ENCODE measurements at regions not wholly inside any gene's neighbourhood (a gene's known extent, or its start where the extent isn't known, plus 50 kb on each side); places are given as distances from the start of the nearest gene placed in this dataset.
"Not testable (repeated sequence)": the region's sequence is repeated elsewhere in the genome, so short reads cannot be mapped to it uniquely, and the experiment has no call there.

DNA sequence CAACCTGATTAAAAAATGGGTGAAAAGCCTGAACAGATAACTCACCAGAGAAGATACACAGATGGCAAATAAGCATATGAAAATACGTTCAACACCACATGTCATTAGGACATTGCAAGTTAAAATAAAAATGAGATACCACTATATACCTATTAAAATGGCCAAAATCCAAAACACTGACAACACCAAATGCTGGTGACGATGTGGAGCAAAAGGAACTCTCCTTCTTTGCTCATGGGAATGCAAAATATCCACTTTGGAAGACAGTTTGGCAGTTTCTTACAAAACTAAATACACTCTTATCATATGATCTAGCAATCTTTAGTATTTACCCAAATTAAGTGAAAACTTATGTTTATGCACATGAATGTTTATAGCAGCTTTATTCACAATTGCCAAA lies 100.5 kb upstream of the ARID1B start:
- Histone ChIP-seq H3K36me3 (ENCODE audit: insufficient read depth, low read length) (no peaks in the 10 kb centered on the region), H3K4me1 (ENCODE audit: insufficient read depth, low read length) (no peaks in the 10 kb centered on the region), H3K9me3 (ENCODE audit: control insufficient read depth, insufficient read depth, low read length) (no peaks in the 10 kb centered on the region), H3K9ac (ENCODE audit: low read depth, low read length) (no peak overlapping the region)

DNA sequence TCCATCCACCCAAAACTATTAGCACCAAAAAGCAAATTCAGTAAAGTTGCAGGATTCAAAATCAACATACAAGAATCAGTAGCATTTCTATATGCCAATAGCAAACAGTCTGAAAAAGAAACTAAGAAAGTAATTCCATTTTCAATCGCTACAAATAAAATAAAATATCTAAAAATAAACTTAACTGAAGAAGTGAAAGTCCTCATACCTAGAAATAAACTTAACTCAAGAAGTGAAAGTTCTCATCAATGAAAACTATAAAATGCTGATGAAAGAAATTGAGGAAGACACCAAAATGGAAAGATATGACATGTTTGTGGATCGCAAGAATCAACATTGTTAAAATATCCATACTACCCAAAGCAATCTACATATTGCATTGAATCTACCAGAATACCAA lies 103.0 kb upstream of the ARID1B start:
- H3K9ac ChIP-seq (ENCODE audit: low read depth, low read length) = no peak overlapping the region

DNA sequence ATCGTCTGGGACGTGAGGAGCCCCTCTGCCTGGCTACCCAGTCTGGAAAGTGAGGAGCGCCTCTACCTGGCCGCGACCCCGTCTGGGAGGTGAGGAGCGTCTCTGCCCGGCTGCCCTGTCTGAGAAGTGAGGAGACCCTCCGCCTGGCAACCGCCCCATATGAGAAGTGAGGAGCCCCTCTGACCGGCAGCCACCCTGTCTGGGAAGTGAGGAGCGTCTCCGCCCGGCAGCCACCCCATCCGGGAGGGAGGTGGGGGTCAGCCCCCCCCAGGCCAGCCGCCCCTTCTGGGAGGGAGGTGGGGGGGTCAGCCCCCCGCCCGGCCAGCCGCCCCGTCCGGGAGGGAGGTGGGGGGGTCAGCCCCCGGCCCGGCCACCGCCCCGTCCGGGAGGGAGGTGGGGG lies 107.1 kb upstream of the ARID1B start:
- H3K9ac ChIP-seq (ENCODE audit: low read depth, low read length); H3K4me1 ChIP-seq (ENCODE audit: insufficient read depth, low read length); H3K9me3 ChIP-seq (ENCODE audit: control insufficient read depth, insufficient read depth, low read length); H3K36me3 ChIP-seq (ENCODE audit: insufficient read depth, low read length): not testable (repeated sequence)

More for the DNA sequence above, 103.0 kb upstream of the ARID1B start:
- Histone ChIP-seq H3K4me1 (ENCODE audit: insufficient read depth, low read length) (no peaks in the 10 kb centered on the region), H3K36me3 (ENCODE audit: insufficient read depth, low read length) (no peaks in the 10 kb centered on the region), H3K9me3 (ENCODE audit: control insufficient read depth, insufficient read depth, low read length) (no peaks in the 10 kb centered on the region)

DNA sequence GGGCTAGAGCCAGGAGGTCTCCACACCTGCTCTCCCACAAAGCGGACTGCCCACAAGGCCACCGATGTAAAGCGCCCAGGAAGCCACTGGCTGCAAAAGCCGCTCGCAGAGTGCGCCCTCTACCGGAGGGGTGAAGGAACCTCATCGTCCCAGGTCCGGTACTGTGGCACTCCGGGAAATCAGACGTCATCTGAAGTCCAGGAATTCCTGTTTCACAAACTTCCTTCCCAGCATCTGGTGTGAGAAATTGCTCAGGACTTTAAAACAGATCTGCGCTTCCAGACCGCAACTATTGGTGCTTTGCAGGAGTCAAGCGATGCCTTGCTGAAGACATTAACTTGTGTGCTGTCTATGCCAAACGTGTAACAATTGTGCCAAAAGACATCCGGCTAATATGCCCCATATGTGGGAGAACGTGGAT lies 115.1 kb upstream of the ARID1B start:
- no peak overlapping the region for H3K9ac ChIP-seq (ENCODE audit: low read depth, low read length)
- H3K4me1 ChIP-seq (ENCODE audit: insufficient read depth, low read length) = peaks cover 3% of the 10 kb centered on the region; the same call in 1 of the 2 replicates
- H3K9me3 ChIP-seq (ENCODE audit: control insufficient read depth, insufficient read depth, low read length) = no peaks in the 10 kb centered on the region
- H3K36me3 ChIP-seq (ENCODE audit: insufficient read depth, low read length) = no peaks in the 10 kb centered on the region

DNA sequence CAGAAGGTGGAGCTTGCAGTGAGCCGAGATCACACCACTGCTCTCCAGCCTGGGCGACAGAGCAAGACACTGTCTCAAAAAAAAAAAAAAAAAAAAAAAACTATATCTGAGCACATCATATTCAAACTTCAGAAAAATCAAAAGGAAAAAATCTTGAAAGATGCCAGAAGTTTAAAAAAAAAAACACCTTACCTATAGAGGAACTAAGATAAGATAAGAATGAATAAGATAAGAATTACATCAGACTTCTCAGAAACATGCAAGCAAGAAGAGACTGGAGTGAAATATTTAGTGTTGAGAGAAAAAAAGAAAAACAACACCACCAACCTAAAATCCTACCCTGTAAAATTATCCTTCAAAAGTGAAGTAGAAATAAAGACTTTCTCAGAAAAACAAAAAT lies 116.8 kb upstream of the ARID1B start:
- no peaks in the 10 kb centered on the region for H3K9me3 ChIP-seq (ENCODE audit: control insufficient read depth, insufficient read depth, low read length)
- peaks cover 3% of the 10 kb centered on the region; the same call in 1 of the 2 replicates for H3K4me1 ChIP-seq (ENCODE audit: insufficient read depth, low read length)
- H3K9ac ChIP-seq (ENCODE audit: low read depth, low read length) = no peak overlapping the region
- no peaks in the 10 kb centered on the region for H3K36me3 ChIP-seq (ENCODE audit: insufficient read depth, low read length)

DNA sequence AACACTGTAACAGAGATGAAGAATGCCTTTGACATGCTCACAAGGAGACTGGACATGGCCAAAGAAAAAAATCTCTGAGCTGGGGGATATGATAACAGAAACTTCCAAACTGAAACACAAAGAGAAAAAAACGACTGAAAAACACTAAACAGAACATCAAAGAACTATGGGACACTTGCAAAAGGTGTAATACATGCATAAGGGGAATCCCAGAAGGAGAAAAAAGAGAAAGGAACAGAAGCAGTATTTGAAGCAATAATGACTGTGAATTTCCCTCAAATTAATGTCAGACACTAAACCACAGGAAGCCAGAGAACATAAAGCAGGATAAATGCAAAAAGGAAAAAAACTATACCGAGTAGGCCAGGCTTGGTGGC lies 117.4 kb upstream of the ARID1B start:
- Histone ChIP-seq H3K4me1 (ENCODE audit: insufficient read depth, low read length) (peaks cover 3% of the 10 kb centered on the region; the same call in 1 of the 2 replicates), H3K9me3 (ENCODE audit: control insufficient read depth, insufficient read depth, low read length) (no peaks in the 10 kb centered on the region), H3K9ac (ENCODE audit: low read depth, low read length) (no peak overlapping the region)

DNA sequence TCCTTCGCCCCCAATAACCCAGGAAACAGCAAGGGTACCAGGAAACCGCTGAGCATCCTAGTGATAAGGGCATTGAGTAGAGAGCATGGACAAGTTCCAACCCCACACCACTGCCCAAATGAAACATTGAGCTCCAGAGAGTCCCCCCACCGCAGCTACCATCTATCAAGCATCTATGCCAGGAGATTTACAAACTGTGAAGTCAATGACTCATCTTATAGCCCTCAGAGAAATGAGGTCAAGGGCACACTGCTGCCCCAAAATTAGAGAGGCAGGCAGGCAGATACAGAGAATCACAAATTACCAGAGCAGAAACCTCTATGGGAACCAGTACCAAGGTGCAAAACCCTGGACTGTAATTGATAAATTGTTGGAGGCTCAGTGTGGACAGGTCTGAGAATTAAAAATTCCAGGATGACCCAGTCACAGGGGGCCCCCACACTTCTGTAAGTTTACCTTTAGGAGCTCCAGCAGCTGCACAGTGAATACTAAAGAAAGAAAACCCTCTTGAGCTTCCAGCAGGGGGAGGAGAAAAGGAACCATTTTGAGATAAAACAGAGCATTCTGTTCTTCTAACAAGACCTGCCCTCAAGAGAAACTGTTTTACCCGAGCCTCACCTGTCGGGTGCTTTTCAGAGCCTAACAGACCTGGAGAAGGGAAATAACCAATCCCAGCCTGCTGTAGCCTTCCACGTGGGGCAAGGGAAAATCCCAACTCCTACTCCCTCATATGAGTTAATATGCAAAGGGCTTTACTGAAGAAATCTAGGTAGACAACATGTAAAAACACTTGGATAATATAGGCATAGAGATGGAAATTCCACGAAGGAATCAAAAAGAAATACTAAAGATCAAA lies 118.0 kb upstream of the ARID1B start:
- Histone ChIP-seq H3K4me1 (ENCODE audit: insufficient read depth, low read length) (peaks cover 3% of the 10 kb centered on the region; the same call in 1 of the 2 replicates), H3K9ac (ENCODE audit: low read depth, low read length) (no peak overlapping the region), H3K9me3 (ENCODE audit: control insufficient read depth, insufficient read depth, low read length) (no peaks in the 10 kb centered on the region), H3K36me3 (ENCODE audit: insufficient read depth, low read length) (no peaks in the 10 kb centered on the region)

More for the DNA sequence above, 117.4 kb upstream of the ARID1B start:
- H3K36me3 ChIP-seq (ENCODE audit: insufficient read depth, low read length) = no peaks in the 10 kb centered on the region

DNA sequence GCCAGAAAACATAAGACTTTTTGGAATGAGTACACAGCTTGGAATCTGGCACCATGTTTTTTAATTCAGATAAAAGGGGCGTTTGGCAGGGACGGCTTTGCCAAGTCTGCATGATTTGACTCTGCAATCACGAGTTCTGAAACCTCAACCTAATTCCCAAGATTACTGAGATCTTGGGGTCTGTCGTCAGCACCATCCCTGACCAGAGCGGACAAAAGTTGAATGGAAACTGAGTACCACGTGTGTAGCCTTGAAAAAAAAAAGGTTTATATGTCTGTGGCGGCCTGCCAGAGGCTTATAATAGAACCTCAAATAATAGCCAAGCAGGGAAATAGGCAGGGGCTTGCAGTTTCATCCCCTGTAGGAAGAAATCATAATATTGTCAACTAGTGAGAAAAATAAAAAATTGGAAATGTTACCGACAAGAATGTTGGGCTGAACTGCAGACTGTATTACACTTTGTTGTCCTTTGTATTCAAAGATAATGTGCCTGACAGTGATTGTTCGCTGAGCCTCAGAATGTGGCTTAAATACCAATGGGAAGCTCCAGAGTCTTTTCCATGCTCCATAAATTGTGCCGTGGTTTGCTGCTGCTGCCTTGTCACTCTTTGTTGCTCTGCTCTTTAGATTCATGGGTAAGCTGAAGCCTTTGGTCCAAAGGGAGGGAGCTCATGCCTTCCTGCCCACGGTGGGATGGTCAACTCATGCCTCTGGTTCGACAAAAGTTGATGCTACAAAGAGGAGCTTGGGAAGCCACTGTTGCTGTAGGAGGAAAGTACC lies 118.8 kb upstream of the ARID1B start:
- peaks cover 3% of the 10 kb centered on the region; the same call in 1 of the 2 replicates for H3K4me1 ChIP-seq (ENCODE audit: insufficient read depth, low read length)
- H3K36me3 ChIP-seq (ENCODE audit: insufficient read depth, low read length) = no peaks in the 10 kb centered on the region
- no peak overlapping the region for H3K9ac ChIP-seq (ENCODE audit: low read depth, low read length)
- H3K9me3 ChIP-seq (ENCODE audit: control insufficient read depth, insufficient read depth, low read length) = no peaks in the 10 kb centered on the region

DNA sequence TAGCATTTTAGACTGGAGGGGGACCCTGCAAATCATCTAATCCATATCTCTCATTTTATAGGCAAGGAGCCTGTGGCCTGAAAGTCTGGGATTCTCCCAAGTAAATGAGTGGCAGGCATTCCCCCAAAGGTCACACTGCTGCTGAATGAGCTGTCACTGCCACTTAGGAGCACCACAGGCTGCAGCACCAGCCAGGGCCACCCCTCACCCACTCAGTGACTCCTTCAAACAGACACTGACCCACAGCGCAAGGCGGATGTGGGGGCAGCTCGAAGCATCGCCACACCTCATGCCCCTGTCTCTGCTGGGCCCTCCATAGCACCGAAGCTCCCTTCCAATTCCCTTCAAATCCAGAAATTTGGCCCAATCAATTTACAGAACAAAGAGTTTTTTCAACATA lies 119.9 kb upstream of the ARID1B start:
- Histone ChIP-seq H3K9me3 (ENCODE audit: control insufficient read depth, insufficient read depth, low read length) (no peaks in the 10 kb centered on the region), H3K4me1 (ENCODE audit: insufficient read depth, low read length) (peaks cover 3% of the 10 kb centered on the region; the same call in 1 of the 2 replicates), H3K9ac (ENCODE audit: low read depth, low read length) (no peak overlapping the region), H3K36me3 (ENCODE audit: insufficient read depth, low read length) (no peaks in the 10 kb centered on the region)

DNA sequence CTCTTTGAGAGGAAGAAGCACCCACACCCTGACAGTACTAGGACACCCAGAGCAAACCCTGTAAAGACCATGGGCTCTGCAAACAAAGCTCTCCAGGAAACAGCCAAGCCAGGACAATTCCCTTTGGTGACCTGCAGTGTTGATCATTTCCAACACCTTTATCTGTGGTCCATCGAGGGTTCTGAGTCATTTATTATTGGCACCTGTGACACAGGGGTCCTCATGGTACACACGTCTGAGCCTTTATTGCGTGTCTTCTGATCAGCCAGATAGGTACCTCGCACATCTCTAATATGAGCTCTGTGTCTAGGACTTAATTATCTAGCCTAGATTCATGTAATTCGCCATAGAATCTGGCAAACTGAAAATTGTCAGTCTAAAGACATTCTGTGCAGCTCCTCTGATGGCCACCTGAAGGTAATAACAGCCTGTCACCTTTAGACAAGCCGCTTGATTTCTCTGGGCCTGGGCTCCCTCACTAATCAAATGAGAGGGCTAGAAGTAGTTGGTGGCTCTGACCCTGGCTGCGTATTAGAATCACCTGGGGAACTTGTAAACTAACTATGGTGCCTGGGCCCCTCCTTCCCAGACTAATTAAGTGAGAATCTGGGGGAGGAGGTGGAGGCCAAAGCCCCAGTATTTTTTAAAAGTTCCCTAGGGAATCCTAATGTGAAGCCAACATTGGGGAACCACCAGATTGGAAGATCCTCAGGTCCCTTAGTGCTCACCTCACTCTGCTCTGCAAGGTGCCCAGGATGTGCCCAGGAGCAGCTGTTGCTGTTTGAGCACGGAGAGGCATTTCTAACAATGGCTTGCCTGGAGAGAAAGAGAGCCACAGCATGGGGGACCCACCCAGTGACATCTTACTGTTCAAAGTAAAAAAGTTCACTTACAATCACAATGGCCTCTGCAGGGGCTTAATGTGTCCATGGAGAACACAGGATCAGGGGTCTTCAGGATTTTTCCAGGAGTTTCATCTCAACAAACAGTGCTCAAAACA lies 122.0 kb upstream of the ARID1B start:
- H3K9me3 ChIP-seq (ENCODE audit: control insufficient read depth, insufficient read depth, low read length) = no peaks in the 10 kb centered on the region
- H3K9ac ChIP-seq (ENCODE audit: low read depth, low read length) = no peak overlapping the region

DNA sequence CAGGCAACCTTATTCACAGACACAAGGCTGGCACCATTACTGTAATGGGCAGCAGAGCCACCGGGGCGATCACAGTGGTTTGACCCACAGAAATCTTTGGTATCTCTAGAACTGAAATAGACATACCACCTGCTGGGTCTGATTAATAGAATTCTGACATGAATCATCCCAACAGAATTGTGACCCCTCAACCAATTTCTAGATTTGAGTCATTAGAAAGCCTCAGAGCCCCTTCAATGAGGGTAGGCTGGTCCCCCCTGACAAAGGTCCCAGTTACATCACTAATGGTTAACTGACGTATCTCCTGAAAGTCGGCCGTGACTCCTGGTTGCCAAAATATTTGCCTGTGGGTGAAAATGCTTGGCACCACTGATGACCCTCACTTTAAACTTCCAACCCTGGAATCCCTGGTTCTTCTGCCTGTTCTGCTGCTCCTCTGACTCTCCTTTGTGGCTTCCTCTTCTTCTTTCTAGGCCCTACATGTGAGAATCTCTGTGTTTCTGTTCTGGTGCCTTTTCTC lies 124.9 kb upstream of the ARID1B start:
- H3K36me3 ChIP-seq (ENCODE audit: insufficient read depth, low read length) = no peaks in the 10 kb centered on the region
- H3K9me3 ChIP-seq (ENCODE audit: control insufficient read depth, insufficient read depth, low read length) = no peaks in the 10 kb centered on the region
- H3K4me1 ChIP-seq (ENCODE audit: insufficient read depth, low read length) = no peaks in the 10 kb centered on the region; the same call in 1 of the 2 replicates
- no peak overlapping the region for H3K9ac ChIP-seq (ENCODE audit: low read depth, low read length)

More for the DNA sequence above, 122.0 kb upstream of the ARID1B start:
- Histone ChIP-seq H3K36me3 (ENCODE audit: insufficient read depth, low read length) (no peaks in the 10 kb centered on the region), H3K4me1 (ENCODE audit: insufficient read depth, low read length) (peaks cover 3% of the 10 kb centered on the region; the same call in 1 of the 2 replicates)

DNA sequence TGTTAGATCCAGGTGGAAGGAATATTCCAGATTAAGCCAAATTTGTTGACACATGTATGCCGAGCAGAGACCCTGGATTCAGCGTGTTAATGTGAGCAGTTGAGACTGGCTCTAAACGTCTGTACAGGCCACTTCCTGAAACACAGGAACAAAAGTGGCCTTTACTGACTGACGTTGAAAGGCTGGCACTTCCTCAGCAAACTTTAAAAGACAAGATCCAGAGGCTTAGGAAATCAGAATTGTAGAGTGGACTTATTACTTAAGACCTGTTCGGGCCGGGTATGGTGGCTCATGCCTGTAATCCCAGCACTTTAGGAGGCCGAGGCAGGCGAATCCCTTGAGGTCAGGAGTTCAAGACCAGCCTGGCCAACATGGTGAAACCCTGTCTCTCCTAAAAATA lies 125.7 kb upstream of the ARID1B start:
- H3K9ac ChIP-seq (ENCODE audit: low read depth, low read length) = no peak overlapping the region
- no peaks in the 10 kb centered on the region for H3K9me3 ChIP-seq (ENCODE audit: control insufficient read depth, insufficient read depth, low read length)
- no peaks in the 10 kb centered on the region; the same call in 1 of the 2 replicates for H3K4me1 ChIP-seq (ENCODE audit: insufficient read depth, low read length)
- no peaks in the 10 kb centered on the region for H3K36me3 ChIP-seq (ENCODE audit: insufficient read depth, low read length)

DNA sequence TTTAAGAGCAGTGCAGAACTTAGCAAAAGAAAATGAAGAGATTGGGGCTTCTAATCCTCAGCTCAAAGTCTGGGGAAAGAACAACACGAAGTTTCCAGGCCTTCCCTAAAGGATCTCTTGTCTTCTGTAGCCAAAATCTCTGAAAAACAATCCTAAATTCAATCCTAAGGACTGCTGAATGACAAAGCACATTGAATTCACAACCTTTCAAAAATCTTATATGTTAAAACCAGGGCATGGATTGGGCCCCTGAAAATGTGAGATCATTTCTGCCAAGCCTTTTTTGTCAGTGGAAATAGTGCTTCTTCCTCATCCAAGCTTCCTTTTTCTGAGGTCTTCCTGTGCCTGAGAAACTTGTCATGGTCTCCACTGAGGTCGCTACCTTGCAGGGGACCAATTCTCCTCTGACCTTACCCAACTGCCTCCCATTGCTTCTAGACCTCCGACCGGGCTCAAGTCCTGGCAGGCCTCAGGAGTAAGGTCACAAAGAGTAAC lies 126.2 kb upstream of the ARID1B start:
- Histone ChIP-seq H3K36me3 (ENCODE audit: insufficient read depth, low read length) (no peaks in the 10 kb centered on the region), H3K4me1 (ENCODE audit: insufficient read depth, low read length) (no peaks in the 10 kb centered on the region; the same call in 1 of the 2 replicates), H3K9ac (ENCODE audit: low read depth, low read length) (no peak overlapping the region), H3K9me3 (ENCODE audit: control insufficient read depth, insufficient read depth, low read length) (no peaks in the 10 kb centered on the region)

Measured in ES-I3 (cell line).